Upper lobe of left lung (tissue), 4 donors: ENCODE measurements at regions not wholly inside any gene's neighbourhood (a gene's known extent, or its start where the extent isn't known, plus 50 kb on each side); places are given as distances from the start of the nearest gene placed in this dataset.

Experiments
- POLR2A ChIP-seq, 4 donors: fragments of 450-650 bp; IDR thresholded peaks; one replicate each; pipeline ENCODE4 v1.5.1; 2016 to 2017; ENCODE audit warnings: antibody characterized with exemption in 4 of 4, mild to moderate bottlenecking in 2 of 4
- TF ChIP-seq, protein P1 (sequence below), 6 experiments: fragments of 450-650 bp in 4 of 6; fragments of 200-600 bp in 2 of 6; sonication (generic) in 2 of 6; IDR thresholded peaks; one replicate each; pipeline ENCODE4 v1.5.1; 2016 to 2019; ENCODE audit warnings: antibody characterized with exemption in 6 of 6

DNA sequence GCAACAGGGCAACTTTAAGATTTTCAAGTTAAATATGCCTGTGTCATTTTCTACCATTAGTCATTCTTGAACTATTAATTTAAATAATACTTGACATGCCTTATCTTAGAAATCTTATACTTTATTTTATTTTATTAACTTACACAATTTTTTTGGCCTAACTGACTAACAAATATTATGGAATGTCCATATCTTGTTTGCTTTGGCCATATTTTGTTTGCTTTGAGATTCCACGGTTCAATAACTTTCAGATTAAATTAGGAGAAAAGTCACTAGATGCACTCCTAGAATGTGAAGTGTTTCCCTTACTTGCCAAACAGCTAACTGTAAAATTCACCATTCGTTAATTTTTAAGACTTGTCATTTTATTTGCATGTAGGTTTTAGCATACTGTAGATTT lies 684.0 kb upstream of the MANEA start:
- TF ChIP-seq POLR2A (IDR thresholded peaks at IDR 0.05) = no peak
- TF ChIP-seq, protein P1, sequence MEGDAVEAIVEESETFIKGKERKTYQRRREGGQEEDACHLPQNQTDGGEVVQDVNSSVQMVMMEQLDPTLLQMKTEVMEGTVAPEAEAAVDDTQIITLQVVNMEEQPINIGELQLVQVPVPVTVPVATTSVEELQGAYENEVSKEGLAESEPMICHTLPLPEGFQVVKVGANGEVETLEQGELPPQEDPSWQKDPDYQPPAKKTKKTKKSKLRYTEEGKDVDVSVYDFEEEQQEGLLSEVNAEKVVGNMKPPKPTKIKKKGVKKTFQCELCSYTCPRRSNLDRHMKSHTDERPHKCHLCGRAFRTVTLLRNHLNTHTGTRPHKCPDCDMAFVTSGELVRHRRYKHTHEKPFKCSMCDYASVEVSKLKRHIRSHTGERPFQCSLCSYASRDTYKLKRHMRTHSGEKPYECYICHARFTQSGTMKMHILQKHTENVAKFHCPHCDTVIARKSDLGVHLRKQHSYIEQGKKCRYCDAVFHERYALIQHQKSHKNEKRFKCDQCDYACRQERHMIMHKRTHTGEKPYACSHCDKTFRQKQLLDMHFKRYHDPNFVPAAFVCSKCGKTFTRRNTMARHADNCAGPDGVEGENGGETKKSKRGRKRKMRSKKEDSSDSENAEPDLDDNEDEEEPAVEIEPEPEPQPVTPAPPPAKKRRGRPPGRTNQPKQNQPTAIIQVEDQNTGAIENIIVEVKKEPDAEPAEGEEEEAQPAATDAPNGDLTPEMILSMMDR (IDR thresholded peaks at IDR 0.05) = no peak
